Spinal cord (tissue), 9 donors: ENCODE measurements at regions not wholly inside any gene's neighbourhood (a gene's known extent, or its start where the extent isn't known, plus 50 kb on each side); places are given as distances from the start of the nearest gene placed in this dataset.
A peak's percentile ranks its signal among the peaks of the same experiment; 100 is the strongest.

Experiments
- DNase-seq, 6 donors: peaks; one replicate each; pipeline versions ENCODE4 v3.0.0 to v3.0.0-alpha.2; 2013 to 2015; ENCODE audit warnings: low spot score in 6 of 6, low read depth in 4 of 6
- H3K27ac ChIP-seq: one replicate; pipeline ENCODE4 v1.5.1; 2013; ENCODE audit warnings: low read depth, low read length, control low read depth
- H3K27me3 ChIP-seq: one replicate; pipeline ENCODE4 v1.6.1; 2013; ENCODE audit warnings: low read length; ENCODE audit not compliant: control insufficient read depth, insufficient read depth
- H3K36me3 ChIP-seq: one replicate; pipeline ENCODE4 v1.6.1; 2013; ENCODE audit warnings: low read length; ENCODE audit not compliant: control insufficient read depth, insufficient read depth
- H3K4me1 ChIP-seq: one replicate; pipeline ENCODE4 v1.6.1; 2013; ENCODE audit warnings: low read length; ENCODE audit not compliant: control insufficient read depth, insufficient read depth
- H3K4me3 ChIP-seq: one replicate; pipeline ENCODE4 v1.5.1; 2013; ENCODE audit warnings: low read depth, low read length, control low read depth
- H3K9me3 ChIP-seq: one replicate; pipeline ENCODE4 v1.6.1; 2013; ENCODE audit warnings: low read length; ENCODE audit not compliant: control insufficient read depth, insufficient read depth
- WGBS: methylation state at CpG from one replicate; pipeline ENCODE4 v1.1.5; 2013; ENCODE audit warnings: missing lambda C conversion rate; ENCODE audit not compliant: insufficient coverage; 5-methylcytosine and 5-hydroxymethylcytosine counted together
- donor health status: healthy.

GRCh38 chr12:23303821-23304220 is 645.6 kb downstream of the SOX5 start:
- H3K4me1 ChIP-seq: no peaks in the 10 kb centered on the region

GRCh38 chr12:23333938-23334337 is 615.5 kb downstream of the SOX5 start:
- no peak for DNase-seq
- H3K27ac ChIP-seq: no peak overlapping the region
- no peaks in the 10 kb centered on the region for H3K36me3 ChIP-seq
- H3K27me3 ChIP-seq: no peaks in the 10 kb centered on the region
- no peaks in the 10 kb centered on the region for H3K4me1 ChIP-seq
- peaks cover 2% of the 10 kb centered on the region for H3K9me3 ChIP-seq
- H3K4me3 ChIP-seq: no peak overlapping the region
- no CpG with 5 or more reads among the region's 2 CpGs for WGBS

More at GRCh38 chr12:23303821-23304220, 645.6 kb downstream of the SOX5 start:
- Histone ChIP-seq H3K36me3 (no peaks in the 10 kb centered on the region), H3K27ac (no peak overlapping the region), H3K27me3 (no peaks in the 10 kb centered on the region), H3K4me3 (no peak overlapping the region), H3K9me3 (no peaks in the 10 kb centered on the region)
- WGBS: no CpG with 5 or more reads among the region's 1 CpG
- DNase-seq: no peak

- WGBS: no CpG with 5 or more reads among the region's 3 CpGs
- H3K4me1 ChIP-seq: no peaks in the 10 kb centered on the region
- H3K27me3 ChIP-seq: no peaks in the 10 kb centered on the region
- no peak for DNase-seq
- H3K36me3 ChIP-seq: no peaks in the 10 kb centered on the region
- no peak overlapping the region for H3K27ac ChIP-seq
- no peak overlapping the region for H3K4me3 ChIP-seq
- H3K9me3 ChIP-seq: no peaks in the 10 kb centered on the region
Observed at GRCh38 chr12:23335593-23335992, 613.9 kb downstream of the SOX5 start.

GRCh38 chr12:23337213-23337612 is 612.3 kb downstream of the SOX5 start:
- H3K36me3 ChIP-seq: no peaks in the 10 kb centered on the region

GRCh38 chr12:23340351-23340750 is 609.1 kb downstream of the SOX5 start:
- no peaks in the 10 kb centered on the region for H3K27me3 ChIP-seq
- H3K4me1 ChIP-seq: no peaks in the 10 kb centered on the region
- no peak overlapping the region for H3K4me3 ChIP-seq
- DNase-seq: no peak
- no peaks in the 10 kb centered on the region for H3K9me3 ChIP-seq
- no peak overlapping the region for H3K27ac ChIP-seq
- no CpG with 5 or more reads among the region's 1 CpG for WGBS
- H3K36me3 ChIP-seq: no peaks in the 10 kb centered on the region

More at GRCh38 chr12:23337213-23337612, 612.3 kb downstream of the SOX5 start:
- Histone ChIP-seq H3K27me3 (no peaks in the 10 kb centered on the region), H3K4me1 (no peaks in the 10 kb centered on the region), H3K4me3 (no peak overlapping the region), H3K27ac (no peak overlapping the region), H3K9me3 (no peaks in the 10 kb centered on the region)
- DNase-seq: no peak
- WGBS: 100% methylated on average over 1 of the region's 3 CpGs

- H3K4me1 ChIP-seq: no peaks in the 10 kb centered on the region
- no peak for DNase-seq
- no peaks in the 10 kb centered on the region for H3K27me3 ChIP-seq
- no peaks in the 10 kb centered on the region for H3K36me3 ChIP-seq
- no CpG with 5 or more reads among the region's 1 CpG for whole genome bisulfite sequencing
- no peak overlapping the region for H3K27ac ChIP-seq
- no peaks in the 10 kb centered on the region for H3K9me3 ChIP-seq
- no peak overlapping the region for H3K4me3 ChIP-seq
Observed at GRCh38 chr12:23342407-23342806, 607.1 kb downstream of the SOX5 start.

- H3K36me3 ChIP-seq: no peaks in the 10 kb centered on the region
- peak in 1 of 6 donors; percentile 32 for DNase-seq
- no peak overlapping the region for H3K4me3 ChIP-seq
- WGBS: 60% methylated on average over 1 of the region's 3 CpGs
- no peak overlapping the region for H3K27ac ChIP-seq
- no peaks in the 10 kb centered on the region for H3K9me3 ChIP-seq
- H3K4me1 ChIP-seq: no peaks in the 10 kb centered on the region
- no peaks in the 10 kb centered on the region for H3K27me3 ChIP-seq
Observed at GRCh38 chr12:23349564-23349963, 599.9 kb downstream of the SOX5 start.

GRCh38 chr12:23350808-23351207 is 598.7 kb downstream of the SOX5 start:
- Histone ChIP-seq H3K4me1 (no peaks in the 10 kb centered on the region), H3K36me3 (no peaks in the 10 kb centered on the region), H3K4me3 (no peak overlapping the region), H3K9me3 (no peaks in the 10 kb centered on the region), H3K27me3 (no peaks in the 10 kb centered on the region), H3K27ac (no peak overlapping the region)
- DNase-seq: no peak
- WGBS: no CpG with 5 or more reads among the region's 2 CpGs

GRCh38 chr12:23352670-23353069 is 596.8 kb downstream of the SOX5 start:
- Histone ChIP-seq H3K4me3 (no peak overlapping the region), H3K27me3 (no peaks in the 10 kb centered on the region), H3K27ac (no peak overlapping the region), H3K4me1 (no peaks in the 10 kb centered on the region), H3K36me3 (no peaks in the 10 kb centered on the region), H3K9me3 (no peaks in the 10 kb centered on the region)
- 100% methylated on average over 1 of the region's 2 CpGs for WGBS
- DNase-seq: no peak

GRCh38 chr12:23354800-23355199 is 594.7 kb downstream of the SOX5 start:
- Histone ChIP-seq H3K27ac (no peak overlapping the region), H3K4me3 (no peak overlapping the region), H3K4me1 (no peaks in the 10 kb centered on the region), H3K9me3 (no peaks in the 10 kb centered on the region), H3K27me3 (no peaks in the 10 kb centered on the region), H3K36me3 (no peaks in the 10 kb centered on the region)
- no peak for DNase-seq
- WGBS: no CpG with 5 or more reads among the region's 1 CpG
